D721Med (cell line): ENCODE measurements at regions not wholly inside any gene's neighbourhood (a gene's known extent, or its start where the extent isn't known, plus 50 kb on each side); places are given as distances from the start of the nearest gene placed in this dataset.

Experiments used
- DNase-seq: peaks from one replicate; pipeline ENCODE4 v3.0.0; 2011; ENCODE audit warnings: low spot score; ENCODE audit not compliant: insufficient read length
- FAIRE-seq: peaks from 2 replicates; lab custom pipeline; 2011; peaks lifted over from hg19 to GRCh38; lab: Jason Lieb, UNC
- TF ChIP-seq, protein P1 (sequence below): IDR thresholded peaks from 2 replicates; pipeline ENCODE4 v1.5.1; 2012; ENCODE audit warnings: mild to moderate bottlenecking, control low read depth; ENCODE audit not compliant: insufficient read depth; ENCODE audit errors: missing control alignments

DNA sequence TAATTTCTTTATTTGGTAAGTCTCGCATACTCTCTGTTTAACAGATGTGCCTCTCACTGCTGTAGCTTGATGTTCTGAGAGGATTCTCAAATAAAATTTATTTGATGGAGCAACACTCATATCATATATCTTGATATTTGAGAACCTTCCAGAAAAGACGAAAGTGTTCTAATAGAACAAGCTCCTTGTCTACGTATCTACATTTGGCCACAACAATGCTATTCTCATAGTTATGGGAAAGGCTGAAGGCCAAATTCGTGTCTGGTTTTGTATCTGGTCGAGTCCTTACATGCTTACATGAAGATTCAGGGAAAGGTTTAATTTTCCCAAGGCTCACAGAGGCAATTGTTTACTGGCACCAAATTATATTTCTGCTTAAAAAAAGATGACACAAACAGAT lies 186.7 kb upstream of the SLC38A2 start:
- FAIRE-seq (no peak), DNase-seq (no peak)
- TF ChIP-seq, protein P1, sequence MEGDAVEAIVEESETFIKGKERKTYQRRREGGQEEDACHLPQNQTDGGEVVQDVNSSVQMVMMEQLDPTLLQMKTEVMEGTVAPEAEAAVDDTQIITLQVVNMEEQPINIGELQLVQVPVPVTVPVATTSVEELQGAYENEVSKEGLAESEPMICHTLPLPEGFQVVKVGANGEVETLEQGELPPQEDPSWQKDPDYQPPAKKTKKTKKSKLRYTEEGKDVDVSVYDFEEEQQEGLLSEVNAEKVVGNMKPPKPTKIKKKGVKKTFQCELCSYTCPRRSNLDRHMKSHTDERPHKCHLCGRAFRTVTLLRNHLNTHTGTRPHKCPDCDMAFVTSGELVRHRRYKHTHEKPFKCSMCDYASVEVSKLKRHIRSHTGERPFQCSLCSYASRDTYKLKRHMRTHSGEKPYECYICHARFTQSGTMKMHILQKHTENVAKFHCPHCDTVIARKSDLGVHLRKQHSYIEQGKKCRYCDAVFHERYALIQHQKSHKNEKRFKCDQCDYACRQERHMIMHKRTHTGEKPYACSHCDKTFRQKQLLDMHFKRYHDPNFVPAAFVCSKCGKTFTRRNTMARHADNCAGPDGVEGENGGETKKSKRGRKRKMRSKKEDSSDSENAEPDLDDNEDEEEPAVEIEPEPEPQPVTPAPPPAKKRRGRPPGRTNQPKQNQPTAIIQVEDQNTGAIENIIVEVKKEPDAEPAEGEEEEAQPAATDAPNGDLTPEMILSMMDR, result no peak

DNA sequence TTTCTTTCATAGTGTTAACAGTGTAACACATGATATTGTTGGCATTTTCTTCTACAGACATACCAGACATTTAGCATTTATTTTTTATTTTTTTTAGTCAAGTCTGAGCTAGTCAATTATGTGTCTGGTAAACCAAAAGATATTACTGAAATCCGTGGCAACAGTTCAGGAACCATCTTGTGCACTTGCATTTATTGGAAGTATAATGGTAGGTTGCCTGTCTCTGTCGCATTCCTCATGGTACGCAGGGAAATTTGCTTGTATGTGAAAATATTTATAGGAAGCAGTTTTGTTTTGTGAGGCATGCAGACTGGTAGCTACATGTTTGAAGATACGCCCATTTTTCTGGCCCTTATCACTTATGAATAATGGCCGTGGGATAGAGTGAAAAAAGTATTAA lies 186.1 kb upstream of the SLC38A2 start:
- DNase-seq (no peak), FAIRE-seq (no peak)

DNA sequence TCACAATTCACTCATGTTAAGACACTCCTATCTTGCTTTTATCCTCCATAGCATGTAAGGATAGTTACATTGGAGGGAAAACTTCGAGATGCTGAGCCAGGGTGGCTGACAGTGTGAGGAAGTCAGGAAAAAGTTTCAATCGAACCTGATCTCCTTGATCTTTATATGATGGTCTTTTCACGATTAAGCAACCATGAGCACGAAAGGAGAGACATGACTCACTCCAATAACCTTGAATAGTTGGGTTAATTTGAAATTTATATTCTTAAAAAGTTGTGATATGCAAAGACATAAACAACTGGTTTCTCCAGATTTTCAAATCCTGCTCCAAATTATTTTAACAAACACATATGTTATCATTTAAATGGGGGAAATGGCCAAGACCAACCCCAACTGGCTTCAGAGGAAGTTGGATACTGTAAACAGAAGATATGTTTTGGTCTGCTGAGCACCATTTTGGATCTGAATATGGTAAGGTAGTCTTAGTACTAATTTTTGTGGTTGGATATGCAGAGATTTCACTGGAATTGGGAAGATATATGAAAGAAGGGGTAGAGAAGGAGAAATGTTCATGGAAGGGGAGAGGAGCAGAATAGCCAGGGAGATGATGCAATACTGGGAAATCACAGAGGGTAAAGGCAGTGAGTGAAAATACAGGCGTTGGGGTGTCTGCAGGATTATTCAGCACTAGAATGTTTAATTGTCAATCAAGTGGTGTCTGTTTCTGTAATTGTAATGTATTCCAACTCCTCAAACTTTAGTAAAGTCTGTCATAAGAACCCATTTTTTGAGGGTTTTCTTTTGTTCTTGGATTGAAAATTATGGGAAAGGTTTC lies 185.2 kb upstream of the SLC38A2 start:
- TF ChIP-seq, protein P1, result no peak
- DNase-seq (no peak), FAIRE-seq (no peak)

More for the DNA sequence above, 186.1 kb upstream of the SLC38A2 start:
- TF ChIP-seq, protein P1, result no peak

DNA sequence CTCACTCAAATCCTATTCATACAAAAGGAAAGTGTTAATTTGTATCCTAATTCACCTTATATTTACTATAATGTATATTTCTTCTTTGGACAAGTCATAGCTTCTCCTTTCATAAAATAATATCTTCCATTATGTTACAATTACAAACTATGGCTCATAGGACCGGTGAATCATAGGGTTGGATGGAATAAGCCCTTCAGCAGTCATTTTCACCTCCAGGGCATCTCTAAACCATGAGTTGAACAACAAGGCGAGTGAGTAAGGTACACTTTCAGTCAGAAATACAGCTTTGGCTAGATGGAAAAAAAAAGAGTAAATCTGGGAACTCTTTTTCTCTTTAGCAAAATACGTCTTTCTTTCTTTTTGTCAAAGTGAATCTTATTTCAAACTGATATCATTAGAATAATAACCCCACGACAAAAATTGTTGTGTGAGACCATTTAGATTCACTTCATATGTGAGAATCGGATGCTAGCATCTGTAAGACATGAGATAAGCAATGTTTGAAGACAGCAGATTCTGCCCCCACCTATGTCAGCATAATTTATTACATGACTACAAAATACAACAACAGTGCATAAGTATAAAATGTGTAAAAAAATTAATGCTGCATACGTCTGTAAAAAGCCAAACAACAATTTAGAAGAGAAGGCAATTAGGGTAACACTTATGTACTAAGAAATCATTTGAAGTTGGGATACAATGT lies 184.4 kb upstream of the SLC38A2 start:
- FAIRE-seq, result no peak
- TF ChIP-seq, protein P1, result no peak
- no peak for DNase-seq

GRCh38 chr12:46556105-46556559 lies 183.6 kb upstream of the SLC38A2 start:
- TF ChIP-seq, protein P1, result no peak
- FAIRE-seq (no peak), DNase-seq (no peak)

DNA sequence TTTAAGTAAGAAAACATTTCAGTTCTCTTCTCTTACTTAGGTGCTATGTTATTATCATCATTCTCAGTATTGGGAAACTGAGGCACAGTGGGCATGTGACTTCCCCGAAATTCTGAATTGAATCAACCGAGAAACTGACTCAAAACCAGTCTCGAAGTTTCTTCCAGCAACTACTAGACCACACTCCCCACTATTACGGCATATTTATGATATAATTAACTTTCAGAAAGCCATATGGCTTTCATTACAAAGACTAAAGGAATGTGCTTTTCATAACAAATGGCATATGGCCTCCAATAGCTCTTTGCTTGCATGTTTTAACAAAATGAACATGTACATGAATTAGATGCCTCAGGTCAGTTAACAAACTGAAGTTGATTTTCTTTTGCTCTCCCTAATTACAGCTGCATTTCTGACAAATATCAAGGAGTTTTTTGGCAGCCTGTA lies 182.9 kb upstream of the SLC38A2 start:
- DNase-seq, result no peak
- TF ChIP-seq, protein P1, result no peak

GRCh38 chr12:46554460-46554859 lies 181.9 kb upstream of the SLC38A2 start:
- no peak for FAIRE-seq

More for the DNA sequence above, 182.9 kb upstream of the SLC38A2 start:
- FAIRE-seq, result no peak

More at GRCh38 chr12:46554460-46554859, 181.9 kb upstream of the SLC38A2 start:
- DNase-seq, result no peak
- TF ChIP-seq, protein P1, result no peak
